H1 (cell line): ENCODE measurements at regions not wholly inside any gene's neighbourhood (a gene's known extent, or its start where the extent isn't known, plus 50 kb on each side); places are given as distances from the start of the nearest gene placed in this dataset.
A peak's percentile ranks its signal among the peaks of the same experiment; 100 is the strongest.

Experiments
- CTCF ChIA-PET: fragments of 300-600 bp; sonication (Branson Sonifier 250); formaldehyde crosslinking; loops from one replicate; lab custom pipeline; 2021; ENCODE audit not compliant: partially characterized antibody; lab: Charles Lee
- POLR2A ChIA-PET: fragments of 300-600 bp; sonication (Branson Sonifier 250); formaldehyde crosslinking; loops from one replicate; lab custom pipeline; 2021; ENCODE audit warnings: inconsistent platforms; ENCODE audit not compliant: partially characterized antibody; lab: Charles Lee
- DNase-seq, 2 experiments: peaks; one replicate each; pipeline versions ENCODE4 v3.0.0 to v3.0.0-alpha.2; 2010 to 2022; ENCODE audit warnings: low spot score in 2 of 2, low read depth in 1 of 2, mixed read lengths in 1 of 2
- FAIRE-seq: peaks from 2 replicates; lab custom pipeline; 2011; peaks lifted over from hg19 to GRCh38; lab: Jason Lieb, UNC
- H2AFZ ChIP-seq: 2 replicates; pipeline ENCODE4 v1.8.1; 2012; ENCODE audit warnings: low read length, inconsistent platforms
- H2AK5ac ChIP-seq: 2 replicates; pipeline ENCODE4 v1.6.1; 2013; ENCODE audit warnings: low read depth, low read length
- H2BK120ac ChIP-seq: replicated peaks from 2 replicates; pipeline ENCODE3; 2013; ENCODE audit warnings: low read depth, low read length, inconsistent platforms
- H2BK12ac ChIP-seq: 2 replicates; pipeline ENCODE4 v1.6.1; 2013; ENCODE audit warnings: low read depth, low read length
- H2BK15ac ChIP-seq: 2 replicates; pipeline ENCODE4 v1.6.1; 2013; ENCODE audit warnings: low read length
- H2BK20ac ChIP-seq: 2 replicates; pipeline ENCODE4 v1.6.1; 2013; ENCODE audit warnings: low read length
- H2BK5ac ChIP-seq: 2 replicates; pipeline ENCODE4 v1.6.1; 2013; ENCODE audit warnings: low read depth, low read length
- H3K14ac ChIP-seq: 2 replicates; pipeline ENCODE4 v1.6.1; 2013; ENCODE audit warnings: inconsistent platforms; ENCODE audit not compliant: insufficient read length
- H3K18ac ChIP-seq: 2 replicates; pipeline ENCODE4 v1.6.1; 2013; ENCODE audit warnings: low read length; ENCODE audit errors: extremely low read depth
- H3K23ac ChIP-seq: 2 replicates; pipeline ENCODE4 v1.6.1; 2013; ENCODE audit warnings: inconsistent platforms; ENCODE audit not compliant: insufficient read length
- H3K23me2 ChIP-seq: 2 replicates; pipeline ENCODE4 v1.6.1; 2013; ENCODE audit warnings: low read depth, low read length
- H3K27ac ChIP-seq: 2 replicates; pipeline ENCODE4 v1.6.1; 2011; ENCODE audit warnings: low read depth, low read length, inconsistent platforms
- H3K27me3 ChIP-seq, 4 experiments: replicated peaks in 1 of 4; 1 replicate in 1 of 4; 2 replicates in 3 of 4; pipeline versions ENCODE4 v1.6.1 to v1.8.1; 2011 to 2013; ENCODE audit warnings: low read length in 3 of 4, mild to moderate bottlenecking in 3 of 4, inconsistent platforms in 2 of 4, mixed read lengths in 2 of 4, moderate library complexity in 1 of 4; ENCODE audit not compliant: control insufficient read depth in 3 of 4, insufficient read depth in 3 of 4; ENCODE audit errors: extremely low read depth in 1 of 4
- H3K36me3 ChIP-seq, 4 experiments: 2 replicates each; pipeline versions ENCODE4 v1.6.1 to v1.8.1; 2011 to 2013; ENCODE audit warnings: mild to moderate bottlenecking in 4 of 4, low read length in 3 of 4, moderate library complexity in 2 of 4, control low read depth in 1 of 4, inconsistent platforms in 1 of 4; ENCODE audit not compliant: insufficient read depth in 4 of 4, control insufficient read depth in 2 of 4
- H3K4ac ChIP-seq: replicated peaks from 2 replicates; pipeline ENCODE3; 2013; ENCODE audit warnings: low read length, low read depth, mixed read lengths, inconsistent platforms; ENCODE audit not compliant: insufficient read length
- H3K4me1 ChIP-seq, 4 experiments: replicated peaks in 1 of 4; 1 replicate in 1 of 4; 2 replicates in 3 of 4; pipeline versions ENCODE4 v1.6.1 to v1.8.1; 2011 to 2013; ENCODE audit warnings: low read length in 3 of 4, inconsistent platforms in 2 of 4, mixed read lengths in 1 of 4; ENCODE audit not compliant: insufficient read depth in 4 of 4, control insufficient read depth in 3 of 4
- H3K4me2 ChIP-seq, 2 experiments: 2 replicates each; pipeline versions ENCODE4 v1.6.1 to v1.8.1; 2011 to 2013; ENCODE audit warnings: low read depth in 2 of 2, low read length in 2 of 2, control low read depth in 1 of 2, inconsistent platforms in 1 of 2, mild to moderate bottlenecking in 1 of 2; ENCODE audit not compliant: insufficient read depth in 1 of 2
- H3K4me3 ChIP-seq, 4 experiments: fragments of 200-600, 300-600 bp in 1 of 4; sonication (generic), shearing (Covaris generic), sonication (Bioruptor Twin) in 1 of 4; 2 replicates each; pipeline versions ENCODE4 v1.5.1 to v1.8.1; 2011 to 2016; ENCODE audit warnings: low read length in 4 of 4, low read depth in 3 of 4, control low read depth in 2 of 4, inconsistent platforms in 2 of 4, mild to moderate bottlenecking in 2 of 4, mixed read lengths in 1 of 4, moderate library complexity in 1 of 4; ENCODE audit not compliant: insufficient read depth in 2 of 4; ENCODE audit errors: extremely low read depth in 1 of 4
- H3K56ac ChIP-seq: replicated peaks from 2 replicates; pipeline ENCODE3; 2013; ENCODE audit warnings: low read depth, mild to moderate bottlenecking, mixed read lengths, low read length, inconsistent platforms; ENCODE audit not compliant: insufficient read length
- H3K79me1 ChIP-seq: 2 replicates; pipeline ENCODE4 v1.6.1; 2013; ENCODE audit warnings: low read depth, low read length, control low read depth
- H3K79me2 ChIP-seq, 2 experiments: 2 replicates each; pipeline versions ENCODE4 v1.6.1 to v1.8.1; 2012 to 2013; ENCODE audit warnings: low read length in 2 of 2, mild to moderate bottlenecking in 2 of 2, inconsistent platforms in 1 of 2; ENCODE audit not compliant: insufficient read depth in 2 of 2, control insufficient read depth in 1 of 2
- H3K9ac ChIP-seq, 4 experiments: replicated peaks in 1 of 4; 1 replicate in 1 of 4; 2 replicates in 3 of 4; pipeline versions ENCODE4 v1.6.1 to v1.8.1; 2011 to 2013; ENCODE audit warnings: low read depth in 3 of 4, low read length in 3 of 4, control low read depth in 2 of 4, mild to moderate bottlenecking in 2 of 4, moderate library complexity in 2 of 4, inconsistent platforms in 1 of 4; ENCODE audit errors: extremely low read depth in 1 of 4
- H3K9me3 ChIP-seq, 2 experiments: 2 replicates each; pipeline versions ENCODE4 v1.6.1 to v1.8.1; 2012 to 2013; ENCODE audit warnings: mild to moderate bottlenecking in 2 of 2, moderate library complexity in 2 of 2, control low read depth in 1 of 2, inconsistent platforms in 1 of 2, low read depth in 1 of 2, low read length in 1 of 2, mixed read lengths in 1 of 2; ENCODE audit not compliant: insufficient read depth in 2 of 2
- H4K20me1 ChIP-seq, 2 experiments: replicated peaks in 1 of 2; 2 replicates each; pipeline versions ENCODE3 to v1.8.1; 2011 to 2013; ENCODE audit warnings: inconsistent platforms in 2 of 2, low read length in 2 of 2, mild to moderate bottlenecking in 1 of 2; ENCODE audit not compliant: insufficient read depth in 2 of 2, control insufficient read depth in 1 of 2
- H4K5ac ChIP-seq: 2 replicates; pipeline ENCODE4 v1.6.1; 2013; ENCODE audit warnings: low read length, low read depth, mixed read lengths, inconsistent platforms; ENCODE audit not compliant: insufficient read length
- H4K8ac ChIP-seq: 2 replicates; pipeline ENCODE4 v1.8.0; 2013; ENCODE audit warnings: mild to moderate bottlenecking, moderate library complexity, low read length, inconsistent platforms; ENCODE audit not compliant: insufficient read depth; ENCODE audit errors: extremely low read depth
- H4K91ac ChIP-seq: replicated peaks from 2 replicates; pipeline ENCODE3; 2013; ENCODE audit warnings: low read length, mixed read lengths, inconsistent platforms; ENCODE audit not compliant: insufficient read length
- ASH2L ChIP-seq: fragments of 200-600, 300-600 bp; sonication (generic); IDR thresholded peaks from one replicate; pipeline ENCODE4 v1.7.1; 2017; ENCODE audit warnings: low read length
- BRCA1 ChIP-seq: IDR thresholded peaks from 2 replicates; pipeline ENCODE4 v1.6.1; 2012; ENCODE audit warnings: low read depth, low read length, improper control_type of control experiment
- CBX5 ChIP-seq: fragments of 300-800, 300-1000 bp; sonication (generic); IDR thresholded peaks from 2 replicates; pipeline ENCODE4 v1.7.1; 2016; ENCODE audit warnings: antibody characterized with exemption, low read length, low read depth
- CBX8 ChIP-seq: fragments of 300-800, 300-1000 bp; sonication (generic); IDR thresholded peaks from 2 replicates; pipeline ENCODE4 v1.7.1; 2016; ENCODE audit warnings: low read depth, low read length, borderline replicate concordance
- EZH2 ChIP-seq: fragments of 200-600 bp; sonication (generic); IDR thresholded peaks from 2 replicates; pipeline ENCODE4 v1.7.1; 2012; ENCODE audit warnings: low read depth, mild to moderate bottlenecking, moderate library complexity, low read length, inconsistent platforms; ENCODE audit not compliant: severe bottlenecking
- POLR2A ChIP-seq, 2 experiments: IDR thresholded peaks; 1 replicate in 1 of 2; 2 replicates in 1 of 2; pipeline ENCODE4 v1.6.1; 2011; ENCODE audit warnings: low read depth in 2 of 2, low read length in 2 of 2, mild to moderate bottlenecking in 2 of 2; ENCODE audit errors: control extremely low read depth in 1 of 2
- RFX5 ChIP-seq: IDR thresholded peaks from 2 replicates; pipeline ENCODE4 v1.6.1; 2011; ENCODE audit warnings: low read depth, low read length, improper control_type of control experiment, borderline replicate concordance
- RNF2 ChIP-seq: fragments of 200-900, 300-1000 bp; sonication (generic); IDR thresholded peaks from 2 replicates; pipeline ENCODE4 v1.7.1; 2016; ENCODE audit warnings: borderline replicate concordance, low read depth, mild to moderate bottlenecking, antibody characterized with exemption, low read length; ENCODE audit not compliant: poor library complexity, severe bottlenecking; ENCODE audit errors: missing control alignments
- SIRT6 ChIP-seq: IDR thresholded peaks from one replicate; pipeline ENCODE4 v1.7.1; 2012; ENCODE audit warnings: low read length, inconsistent platforms
- SP2 ChIP-seq: IDR thresholded peaks from 2 replicates; pipeline ENCODE4 v1.6.1; 2012; ENCODE audit warnings: mild to moderate bottlenecking, low read length, inconsistent platforms
- SP4 ChIP-seq: IDR thresholded peaks from 2 replicates; pipeline ENCODE4 v1.6.1; 2012; ENCODE audit warnings: low read length, inconsistent platforms
- TAF1 ChIP-seq: IDR thresholded peaks from 2 replicates; pipeline ENCODE4 v1.6.1; 2011; ENCODE audit warnings: mild to moderate bottlenecking, low read depth, low read length
- YY1 ChIP-seq: IDR thresholded peaks from 2 replicates; pipeline ENCODE4 v1.6.1; 2011; ENCODE audit warnings: low read depth, mild to moderate bottlenecking, low read length
- TF ChIP-seq, protein P1 (sequence below): IDR thresholded peaks from 2 replicates; pipeline ENCODE4 v1.6.1; 2012; ENCODE audit warnings: inconsistent platforms

DNA sequence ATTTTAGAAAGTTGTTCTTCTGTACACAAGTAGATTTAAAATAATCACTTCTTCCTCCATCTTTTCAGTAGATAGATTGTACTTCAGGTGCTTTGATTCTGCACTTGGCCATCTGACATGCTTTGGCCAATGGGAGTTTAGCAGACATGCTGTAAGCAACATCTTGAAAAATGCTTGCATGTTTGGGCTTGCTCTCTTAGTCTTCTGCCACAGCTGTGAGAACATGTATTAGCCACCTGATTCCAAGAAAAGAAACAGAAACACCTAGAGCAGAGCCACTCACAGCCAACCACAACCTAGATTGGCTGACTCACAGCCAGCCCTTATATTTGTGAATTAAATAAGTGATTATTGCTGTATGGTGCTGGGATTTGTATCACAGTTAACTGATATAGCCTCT, 70.2 kb upstream of the GADL1 start:
- Histone ChIP-seq H4K8ac (no peak overlapping the region), H3K4me3 (no peak overlapping the region), H3K23me2 (no peaks in the 10 kb centered on the region), H2BK20ac (no peak overlapping the region), H3K79me2 (no peaks in the 10 kb centered on the region), H3K27ac (no peak overlapping the region), H2BK15ac (no peak overlapping the region), H2BK12ac (no peak overlapping the region), H3K9ac (no peak overlapping the region), H4K91ac (no peak overlapping the region), H3K79me1 (no peaks in the 10 kb centered on the region), H3K23ac (no peak overlapping the region), H2AK5ac (no peak overlapping the region), H2BK120ac (no peak overlapping the region), H3K36me3 (no peaks in the 10 kb centered on the region), H2AFZ (0 out of 2 replicates have a peak overlapping the region, but pooled peaks have one; percentile 53), H3K18ac (no peak overlapping the region), H4K20me1 (no peaks in the 10 kb centered on the region), H3K9me3 (no peaks in the 10 kb centered on the region), H3K56ac (no peak overlapping the region), H3K4ac (no peak overlapping the region), H2BK5ac (no peak overlapping the region), H4K5ac (no peak overlapping the region), H3K14ac (no peak overlapping the region), H3K4me2 (no peak overlapping the region), H3K27me3 (no peaks in the 10 kb centered on the region), H3K4me1 (no peaks in the 10 kb centered on the region)
- FAIRE-seq = no peak
- TF ChIP-seq CBX5 (no peak), BRCA1 (no peak), RFX5 (no peak), SIRT6 (no peak), CBX8 (no peak), SP2 (no peak), POLR2A (IDR thresholded peaks at IDR 0.05; ENCODE audit: control extremely low read depth in 1 of 2, low read depth in 2 of 2, low read length in 2 of 2) (no peak), YY1 (no peak), TAF1 (no peak), RNF2 (no peak), SP4 (no peak), ASH2L (no peak), EZH2 (no peak)
- TF ChIP-seq, protein P1, sequence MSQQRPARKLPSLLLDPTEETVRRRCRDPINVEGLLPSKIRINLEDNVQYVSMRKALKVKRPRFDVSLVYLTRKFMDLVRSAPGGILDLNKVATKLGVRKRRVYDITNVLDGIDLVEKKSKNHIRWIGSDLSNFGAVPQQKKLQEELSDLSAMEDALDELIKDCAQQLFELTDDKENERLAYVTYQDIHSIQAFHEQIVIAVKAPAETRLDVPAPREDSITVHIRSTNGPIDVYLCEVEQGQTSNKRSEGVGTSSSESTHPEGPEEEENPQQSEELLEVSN = no peak
- ChIA-PET POLR2A (no interaction called here), CTCF (no interaction called here)
- no peak for DNase-seq
